HG03439 (cell line): ENCODE measurements at regions not wholly inside any gene's neighbourhood (a gene's known extent, or its start where the extent isn't known, plus 50 kb on each side); places are given as distances from the start of the nearest gene placed in this dataset.
"Not testable (repeated sequence)": the region's sequence is repeated elsewhere in the genome, so short reads cannot be mapped to it uniquely, and the experiment has no call there.

Experiments
- ATAC-seq: cut with Tn5 transposase; IDR thresholded peaks from one replicate; pipeline ENCODE4 v1.9.1; 2021; ENCODE audit warnings: mild to moderate bottlenecking, moderate library complexity; ENCODE audit not compliant: unreplicated experiment

DNA sequence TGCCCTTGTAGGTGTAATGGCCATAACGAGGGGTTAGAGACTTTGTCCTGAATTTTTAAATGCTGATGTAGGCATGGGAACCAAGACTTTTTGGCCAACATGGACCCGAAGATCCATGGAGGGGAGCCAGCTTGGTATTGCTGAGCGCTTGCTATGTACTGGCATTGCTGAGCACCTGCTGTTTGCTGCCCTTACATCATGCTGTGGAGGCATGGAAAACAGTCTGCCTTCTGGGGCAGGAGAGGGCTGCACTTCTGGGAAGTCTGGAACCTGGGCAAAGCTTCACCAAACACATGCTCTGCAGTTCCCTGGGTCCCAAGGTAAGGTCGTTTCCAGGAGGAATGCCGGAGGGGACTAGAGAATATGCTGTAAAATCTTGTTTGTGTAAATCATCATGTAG lies 86.3 kb upstream of the CNIH3 start:
- no peak for ATAC-seq

DNA sequence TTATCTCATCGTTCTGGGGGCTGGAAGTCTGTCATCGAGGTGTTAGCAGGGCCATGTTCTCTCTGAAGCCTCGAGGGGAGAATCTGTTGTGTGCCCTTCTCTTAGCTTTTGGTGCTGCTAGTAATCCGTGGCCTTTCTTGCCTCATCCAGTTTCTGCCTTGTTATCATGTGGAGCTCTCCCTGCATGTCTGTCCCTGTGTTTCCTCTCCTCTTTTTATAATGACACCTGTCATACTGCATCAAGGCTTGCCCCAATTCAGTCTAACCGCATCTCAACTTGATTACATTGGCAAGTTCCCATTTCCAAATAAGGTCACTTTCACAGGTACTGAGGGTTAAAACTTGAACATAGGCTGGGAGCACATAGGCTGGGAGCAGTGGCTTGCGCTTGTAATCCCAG lies 82.6 kb upstream of the CNIH3 start:
- ATAC-seq, result no peak

DNA sequence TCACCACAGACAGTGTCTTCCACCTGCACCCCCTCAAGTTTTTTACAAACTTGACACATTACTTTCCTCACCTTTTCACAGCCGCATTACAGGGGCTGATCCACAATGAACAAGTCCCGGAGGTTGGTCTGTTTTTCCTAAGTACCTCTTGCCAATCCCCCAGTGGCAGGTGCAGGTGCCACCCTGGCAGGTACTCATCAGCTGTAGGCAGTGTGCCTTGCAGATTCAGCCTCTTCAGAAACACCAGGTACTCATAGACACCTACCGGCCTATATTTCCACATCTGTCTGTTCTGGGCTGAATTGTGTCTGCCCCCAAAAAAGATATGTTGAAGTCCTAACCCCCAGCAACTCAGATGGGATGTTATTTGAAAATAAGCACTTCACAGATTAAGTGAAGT lies 81.4 kb upstream of the CNIH3 start:
- no peak for ATAC-seq

DNA sequence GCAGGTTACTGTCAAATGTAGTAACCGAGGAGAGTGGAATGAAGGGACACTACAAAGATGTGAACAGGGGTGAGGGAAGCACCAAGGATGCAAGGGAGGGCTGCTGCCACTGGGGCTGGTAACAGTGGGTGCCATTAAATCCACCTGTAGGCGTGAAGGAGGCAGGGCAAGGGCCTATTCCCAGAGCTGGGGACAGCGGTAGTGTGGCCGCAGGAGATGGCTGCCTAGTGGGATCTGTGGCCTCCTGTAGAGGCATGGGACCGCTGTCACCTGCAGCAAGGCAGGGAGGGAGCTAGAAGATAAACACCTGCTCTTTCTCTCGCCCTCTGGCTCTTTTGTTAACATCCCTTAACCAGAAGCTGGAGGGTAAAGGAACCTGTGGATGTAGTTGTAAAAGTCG lies 80.5 kb upstream of the CNIH3 start:
- ATAC-seq, result no peak

DNA sequence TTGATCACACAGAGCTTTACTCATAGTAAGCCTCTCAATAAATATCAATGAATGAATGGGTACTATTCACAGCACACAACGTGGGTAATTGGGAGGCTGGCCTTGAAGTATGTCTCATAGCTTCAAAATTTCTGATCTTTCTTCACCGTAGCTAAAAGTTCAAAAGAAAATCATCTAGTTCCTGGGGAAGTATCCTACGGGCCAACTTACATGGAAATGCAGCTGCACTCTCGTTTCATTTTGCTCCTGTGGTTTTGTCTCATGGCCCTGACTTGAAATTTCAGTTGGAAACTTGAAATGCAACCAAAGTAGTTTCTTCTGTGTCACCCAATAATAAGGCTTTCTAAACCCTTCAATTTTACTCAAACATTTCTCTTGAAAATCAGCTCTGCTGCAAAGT lies 76.1 kb upstream of the CNIH3 start:
- no peak for ATAC-seq

DNA sequence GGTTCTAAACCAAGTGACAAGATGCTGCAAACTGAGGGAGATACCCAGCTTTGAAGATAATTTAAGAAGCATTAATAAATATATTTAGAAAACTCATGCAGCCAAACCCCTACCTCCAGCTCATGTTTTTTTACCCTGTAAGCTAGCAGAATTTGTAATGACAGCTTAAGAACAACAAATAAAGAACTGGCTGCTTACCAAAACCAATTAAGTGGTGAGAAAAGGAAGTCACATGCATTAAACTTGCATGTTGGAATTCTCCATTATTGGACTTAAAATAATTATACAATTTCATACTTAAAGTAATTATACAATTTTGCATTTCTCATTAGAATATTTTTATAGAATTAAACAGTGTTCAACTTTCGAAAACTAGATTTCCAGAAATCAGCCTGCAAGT lies 75.6 kb upstream of the CNIH3 start:
- ATAC-seq, result no peak

DNA sequence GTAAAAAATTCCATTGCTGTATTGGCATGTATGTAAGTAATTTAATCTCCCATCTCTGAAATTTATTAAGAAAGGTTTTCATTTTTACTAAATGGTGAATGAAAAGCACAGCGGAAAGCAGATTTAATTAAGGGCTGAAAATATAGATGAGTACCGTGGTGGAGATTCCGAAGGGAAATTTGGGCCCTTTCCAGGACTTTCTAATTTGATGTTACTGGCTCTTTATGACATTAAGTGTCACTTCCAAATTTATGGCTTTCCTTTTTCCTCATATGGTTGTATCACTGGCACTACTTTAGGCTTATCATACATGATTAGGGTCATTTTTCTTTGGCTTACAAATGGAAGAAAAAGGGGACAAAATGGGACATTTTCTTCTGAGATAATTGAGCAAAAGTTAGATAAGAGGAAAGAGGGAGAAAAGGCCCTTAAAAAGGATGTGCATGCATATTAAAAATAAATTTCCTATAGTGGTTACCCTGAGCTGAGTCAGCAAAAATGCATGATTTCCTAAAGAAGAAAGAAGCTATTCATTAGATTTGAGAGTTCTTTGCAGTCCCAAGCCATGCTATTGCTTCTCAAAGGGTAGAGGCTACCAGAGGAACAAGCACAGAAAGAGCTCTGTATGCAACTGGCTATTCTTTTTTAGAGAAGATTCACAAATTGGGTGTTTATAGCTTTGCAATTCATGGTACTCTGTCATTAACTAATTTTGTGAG lies 74.9 kb upstream of the CNIH3 start:
- no peak for ATAC-seq

DNA sequence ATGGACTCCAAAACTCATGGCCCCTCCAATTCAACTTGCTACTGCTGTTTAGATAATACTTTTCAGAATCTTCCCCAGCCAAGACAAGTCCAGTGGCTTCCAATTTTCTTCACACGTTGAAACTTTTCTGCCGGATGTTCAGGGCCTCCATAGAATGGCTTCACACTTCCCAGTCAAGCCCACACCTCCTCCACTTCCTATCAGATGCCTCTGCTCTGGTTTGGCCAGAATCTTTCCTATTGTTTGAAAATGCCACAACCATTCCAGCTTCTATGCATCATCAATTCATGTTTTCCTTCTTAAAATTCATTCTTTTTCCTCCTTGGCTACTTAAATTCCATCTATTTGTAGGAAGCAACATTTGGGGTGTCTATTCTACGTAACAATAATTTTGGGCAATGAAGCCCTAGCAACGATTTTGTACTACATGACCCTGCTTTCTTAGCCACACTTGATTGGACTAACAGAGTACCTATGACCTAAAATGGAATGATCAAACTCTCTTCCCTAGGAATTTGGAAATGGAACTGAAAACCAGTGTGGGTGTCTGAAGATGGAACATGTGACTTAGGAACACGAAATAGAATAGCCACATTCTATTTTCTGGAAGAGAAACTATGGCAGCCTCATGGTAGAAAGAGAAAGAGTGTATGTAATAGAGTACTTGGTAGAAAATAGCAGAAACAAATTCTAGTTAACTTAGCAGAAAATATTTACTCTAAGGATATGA lies 74.1 kb upstream of the CNIH3 start:
- ATAC-seq, result no peak

DNA sequence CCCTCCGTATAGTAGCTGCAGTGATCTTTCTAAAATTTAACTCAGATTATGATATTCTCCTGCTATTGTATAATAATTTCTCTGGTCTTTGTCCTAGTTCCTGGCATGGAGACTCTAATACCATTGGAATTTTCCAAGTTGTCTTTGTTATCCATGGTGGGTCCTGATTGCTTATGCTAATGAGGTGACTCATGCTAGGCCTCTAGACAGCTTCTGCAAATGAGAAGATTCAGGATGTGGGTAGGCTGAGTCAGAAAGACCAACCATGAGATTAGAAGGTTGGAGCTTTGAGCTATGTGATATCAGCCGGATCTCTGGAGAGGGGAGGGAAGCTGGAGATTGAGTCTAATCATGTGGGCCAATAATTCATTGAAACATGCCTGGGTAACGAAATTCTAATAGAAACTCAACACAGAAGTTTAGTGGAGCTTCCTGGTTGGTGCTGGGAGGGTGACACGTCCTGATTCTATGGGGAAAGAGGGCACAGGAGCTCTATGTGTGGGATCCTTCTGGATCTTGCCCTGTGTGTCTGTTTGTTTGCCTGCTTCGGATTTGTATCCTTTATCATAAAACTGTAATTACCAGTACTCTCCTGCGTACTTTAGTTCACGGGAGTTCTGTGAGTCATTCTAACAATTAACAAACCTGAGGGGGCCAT lies 73.2 kb upstream of the CNIH3 start:
- no peak for ATAC-seq

DNA sequence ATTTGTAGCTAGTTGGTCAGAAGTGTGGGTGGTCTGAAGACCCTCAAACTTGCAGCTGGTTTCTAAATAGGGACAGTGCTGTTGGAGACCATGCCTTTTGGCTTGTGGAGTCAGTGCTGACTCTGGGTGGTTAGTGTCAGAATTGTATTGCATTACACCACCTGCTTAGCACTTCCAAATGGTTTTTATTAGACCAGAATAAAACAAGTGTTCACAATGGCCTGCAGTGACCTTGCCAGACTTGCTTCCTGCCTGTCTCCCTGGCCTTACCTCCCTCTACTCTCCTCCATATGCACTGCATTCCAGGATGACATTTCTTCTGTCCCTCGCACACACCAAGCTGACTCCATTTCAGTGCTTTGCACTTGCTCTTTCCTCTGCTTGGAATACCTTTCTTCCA lies 72.7 kb upstream of the CNIH3 start:
- ATAC-seq, result no peak

DNA sequence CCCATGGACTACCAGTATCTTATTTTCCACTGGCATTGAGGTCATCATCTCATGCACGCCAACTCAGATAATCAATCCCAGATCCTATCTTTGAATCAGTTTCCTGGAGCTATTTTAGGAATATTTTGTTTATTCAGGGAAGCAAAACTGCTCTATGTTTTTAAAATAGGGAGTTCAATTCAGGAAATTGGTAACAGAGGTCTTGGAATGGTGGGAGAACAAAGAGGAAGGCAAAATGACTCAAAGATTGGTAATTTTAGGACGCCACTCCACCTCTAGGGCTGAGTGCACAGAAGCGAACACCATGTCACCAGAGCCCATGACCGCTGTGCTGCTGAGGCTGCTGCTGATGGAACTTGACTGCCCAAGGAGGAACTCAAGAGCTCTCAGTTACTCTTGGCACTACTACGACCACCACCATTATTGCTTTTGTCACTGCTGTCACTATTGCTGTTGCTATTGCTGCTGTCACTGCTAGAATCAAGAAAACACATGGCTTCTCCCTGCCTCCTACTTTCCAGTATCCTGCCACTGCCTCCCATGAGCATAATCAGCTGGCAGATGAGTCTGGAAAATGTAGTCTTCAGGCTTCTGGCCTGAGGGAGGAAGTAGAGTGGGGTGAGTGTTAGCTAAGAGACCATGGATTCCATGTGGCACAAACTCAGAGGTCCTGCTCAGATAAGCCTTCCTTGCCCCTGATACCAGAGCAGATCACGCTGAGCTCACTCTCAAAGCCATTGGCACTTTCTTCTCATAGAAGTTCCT lies 71.6 kb upstream of the CNIH3 start:
- ATAC-seq, result no peak

DNA sequence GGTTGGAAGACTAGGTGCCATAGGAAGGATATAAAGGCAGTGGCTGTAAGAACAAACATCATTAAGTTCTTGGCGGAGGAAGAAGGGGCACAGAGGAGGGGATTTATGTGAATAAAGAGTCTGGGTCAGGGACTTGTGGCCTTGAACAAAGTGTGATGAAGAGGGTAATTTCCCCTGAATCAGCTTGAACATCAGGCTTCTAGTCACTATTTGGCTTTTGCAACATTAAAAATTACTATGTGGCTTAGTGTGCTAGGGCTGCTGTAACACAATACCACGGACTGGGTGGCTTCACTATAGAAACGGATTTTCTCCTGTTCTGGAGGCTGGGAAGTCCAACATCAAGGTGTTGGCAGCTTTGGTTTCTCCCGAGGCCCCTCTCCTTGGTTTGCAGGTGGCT lies 70.5 kb upstream of the CNIH3 start:
- ATAC-seq, result no peak

DNA sequence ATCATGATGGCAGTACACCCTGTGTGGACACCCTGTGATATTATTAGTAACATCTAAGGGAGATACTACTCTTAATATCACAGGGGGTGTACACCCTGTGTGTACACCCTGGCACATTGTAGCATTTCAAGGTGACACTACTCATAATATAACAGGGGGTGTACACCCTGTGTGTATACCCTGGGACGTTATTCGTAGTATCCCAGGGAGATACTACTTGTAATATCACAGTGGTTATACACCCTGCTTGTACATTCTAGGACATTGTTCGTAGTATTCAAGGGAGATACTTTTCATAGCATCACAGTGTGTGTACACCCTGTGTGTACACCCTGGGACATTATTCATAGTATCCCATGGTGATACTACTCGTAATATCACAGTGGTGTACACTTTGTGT lies 67.4 kb upstream of the CNIH3 start:
- ATAC-seq, result no peak

DNA sequence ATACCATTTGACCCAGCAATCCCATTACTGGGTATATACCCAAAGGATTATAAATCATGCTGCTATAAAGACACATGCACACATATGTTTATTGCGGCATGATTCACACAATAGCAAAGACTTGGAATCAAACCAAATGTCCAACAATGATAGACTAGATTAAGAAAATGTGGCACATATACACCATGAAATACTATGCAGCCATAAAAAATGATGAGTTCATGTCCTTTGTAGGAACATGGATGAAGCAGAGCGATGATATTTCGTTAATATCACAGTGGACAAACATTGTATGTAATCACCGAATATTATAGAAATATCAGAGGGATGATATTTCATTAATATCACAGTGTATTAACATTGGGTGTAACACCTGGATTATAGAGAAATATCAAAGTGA lies 64.9 kb upstream of the CNIH3 start:
- ATAC-seq, result not testable (repeated sequence)

DNA sequence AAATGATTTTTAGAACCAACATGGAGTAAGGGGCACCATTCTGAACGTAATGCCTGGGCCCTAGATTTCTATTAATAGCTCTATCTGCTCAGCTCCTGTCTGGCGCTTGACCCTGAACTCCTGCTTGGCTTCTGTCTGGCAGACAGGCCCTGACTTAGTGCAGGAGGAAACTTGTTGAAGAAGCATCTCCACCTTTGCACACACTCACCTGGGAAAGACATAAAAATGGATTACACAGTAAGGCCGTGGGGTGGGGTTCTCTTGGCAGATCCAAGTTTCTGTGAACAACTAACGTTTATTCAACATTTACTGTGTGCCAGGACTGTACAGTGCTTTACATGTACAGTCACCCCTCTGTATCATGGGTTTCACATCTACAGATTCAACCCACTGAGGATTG lies 62.1 kb upstream of the CNIH3 start:
- ATAC-seq, result no peak

DNA sequence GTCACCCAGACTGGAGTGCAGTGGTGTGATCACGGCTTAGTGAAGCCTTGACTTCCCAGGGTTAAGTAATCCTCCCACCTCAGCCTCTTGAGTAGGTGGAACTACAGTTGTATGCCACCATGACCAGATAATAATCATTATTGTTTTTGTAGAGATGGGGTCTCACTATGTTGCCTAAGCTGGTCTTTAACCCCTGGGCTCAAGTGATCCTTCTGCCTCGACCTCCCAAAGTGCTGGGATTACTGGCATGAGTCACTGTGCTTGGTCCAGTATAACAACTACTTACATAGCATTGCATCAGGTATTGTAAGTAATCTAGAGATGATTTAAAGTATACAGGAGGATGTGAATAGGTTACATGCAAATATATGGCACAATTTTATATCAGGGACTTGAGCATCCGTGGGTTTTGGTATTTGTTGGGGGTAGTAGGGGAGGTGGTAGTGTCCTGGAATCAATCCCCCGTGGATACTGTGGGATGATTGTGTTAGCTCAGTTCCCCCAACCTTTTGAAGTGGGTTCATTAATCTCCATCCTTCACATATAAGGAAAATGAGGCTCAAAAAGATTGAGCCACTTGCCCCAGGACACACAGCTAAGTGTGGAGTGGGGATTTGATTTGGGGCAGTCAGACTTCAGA lies 61.4 kb upstream of the CNIH3 start:
- ATAC-seq, result no peak

DNA sequence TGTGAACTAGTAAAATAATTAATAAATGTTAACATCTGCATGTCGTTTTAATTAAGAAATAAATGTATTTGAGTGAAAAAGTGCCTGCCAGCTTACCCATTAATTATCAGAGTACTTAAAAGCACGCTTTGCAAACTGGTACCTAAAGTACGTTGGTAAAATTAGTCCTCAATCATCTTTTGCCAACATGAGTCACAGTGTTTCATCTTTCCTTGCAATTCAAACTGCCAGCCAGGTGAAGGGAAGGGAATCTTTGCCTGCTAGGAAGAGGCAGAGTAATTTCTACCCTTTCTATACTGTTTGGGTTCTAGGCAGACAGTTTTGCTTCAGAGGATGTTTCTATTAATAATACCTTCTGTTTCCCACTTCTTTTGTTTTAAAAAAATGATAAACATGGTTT lies 57.2 kb upstream of the CNIH3 start:
- ATAC-seq, result no peak

DNA sequence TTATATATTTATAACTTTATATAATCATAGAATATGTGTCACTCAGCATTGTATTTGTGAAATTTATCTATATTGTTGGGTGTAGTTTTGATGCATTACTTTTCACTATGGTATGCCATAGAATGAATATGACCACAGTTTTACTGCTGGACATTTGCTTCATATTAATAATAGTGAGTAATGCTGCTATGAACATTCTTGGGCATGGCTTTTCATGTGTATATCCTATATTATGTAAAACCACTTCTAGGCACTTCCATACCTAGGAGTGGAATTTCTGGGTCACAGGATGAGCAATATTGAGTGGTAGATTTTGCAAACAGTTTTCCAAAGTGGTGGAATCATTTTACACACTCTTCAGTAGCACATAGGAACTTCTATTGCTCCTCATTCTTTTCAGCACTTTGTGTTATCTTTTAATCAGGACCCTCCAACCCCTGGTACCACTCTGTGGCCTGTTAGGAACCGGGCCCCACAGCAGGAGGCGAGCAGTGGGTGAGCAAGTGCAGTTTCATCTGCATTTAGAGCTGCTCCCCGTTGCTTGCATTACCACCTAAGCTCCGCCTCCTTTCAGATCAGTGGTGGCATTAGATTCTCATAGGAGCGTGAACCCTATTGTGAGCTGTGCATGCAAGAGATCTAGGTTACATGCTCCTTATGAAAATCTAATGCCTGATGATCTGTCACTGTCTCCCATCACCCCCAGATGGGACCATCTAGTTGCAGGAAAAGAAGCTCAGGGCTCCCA lies 56.0 kb upstream of the CNIH3 start:
- ATAC-seq, result no peak

DNA sequence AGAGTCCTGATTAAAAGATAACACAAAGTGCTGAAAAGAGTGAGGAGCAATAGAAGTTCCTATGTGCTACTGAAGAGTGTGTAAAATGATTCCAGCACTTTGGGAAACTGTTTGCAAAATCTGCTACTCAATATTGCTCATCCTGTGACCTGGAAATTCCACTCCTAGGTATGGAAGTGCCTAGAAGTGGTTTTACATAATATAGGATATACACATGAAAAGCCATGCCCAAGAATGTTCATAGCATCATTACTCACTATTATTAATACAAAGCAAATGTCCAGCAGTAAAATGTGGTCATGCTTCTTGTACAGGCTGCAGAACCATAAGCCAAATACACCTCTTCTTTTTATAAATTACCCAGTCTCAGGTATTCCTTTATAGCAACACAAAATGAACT lies 53.2 kb upstream of the CNIH3 start:
- ATAC-seq, result not testable (repeated sequence)

DNA sequence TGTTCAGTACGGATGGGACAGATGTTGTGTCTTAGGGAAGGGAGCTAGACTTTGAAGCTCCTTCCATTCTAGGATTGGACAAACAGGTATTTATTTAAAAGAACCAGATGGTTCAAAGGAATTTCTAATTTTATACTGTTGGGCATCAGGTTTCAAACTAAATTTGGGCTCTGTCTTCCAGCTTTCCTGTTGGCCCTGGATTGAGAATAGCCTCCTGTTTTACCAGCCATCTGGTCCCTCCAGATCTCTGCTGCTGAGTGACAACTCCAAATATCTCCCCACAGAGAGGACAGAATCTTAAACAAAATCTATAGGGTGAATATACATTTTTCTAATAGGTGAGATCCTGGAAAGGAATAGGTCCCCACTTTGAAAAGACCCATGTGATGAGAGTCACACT lies 52.5 kb upstream of the CNIH3 start:
- no peak for ATAC-seq
